ENCODE measurements at regions not wholly inside any gene's neighbourhood (a gene's known extent, or its start where the extent isn't known, plus 50 kb on each side); places are given as distances from the start of the nearest gene placed in this dataset.

DNA sequence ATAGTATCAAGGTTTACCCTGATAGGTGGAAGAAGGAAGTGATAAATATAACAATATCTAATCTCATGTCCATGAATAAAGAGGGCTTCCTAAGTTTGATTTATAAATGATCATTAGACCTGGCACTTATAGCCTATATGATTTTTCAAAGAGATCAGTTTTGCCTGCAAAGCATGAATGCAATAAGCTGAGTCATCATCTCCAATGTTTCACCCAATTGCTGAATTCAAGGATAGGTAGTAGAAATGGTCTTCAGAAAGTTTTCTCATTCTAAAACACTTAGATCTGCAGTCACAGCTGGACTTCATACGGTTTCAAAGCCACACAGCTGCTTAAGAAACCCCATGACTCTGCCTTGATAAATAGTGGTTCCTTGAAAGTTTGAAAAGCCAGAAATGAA, 1722.8 kb downstream of the MAT2B start:
- no peaks in the 10 kb centered on the region for H3K4me1 ChIP-seq (ENCODE audit: control insufficient read depth in 2 of 2, insufficient read depth in 2 of 2, low read length in 2 of 2)
- DNase-seq (no peak), ATAC-seq (ENCODE audit: low read depth) (no peak)
- ChIA-PET POLR2A (no interaction called here), CTCF (no interaction called here)
- H3K4me3 ChIP-seq (ENCODE audit: control extremely low read depth in 1 of 5, extremely low read depth in 1 of 5, insufficient read depth in 1 of 5, low read depth in 2 of 5, low read length in 4 of 5), result no peak overlapping the region
- Mint-ChIP-seq H3K4me3 (no peak overlapping the region), H3K9me3 (ENCODE audit: insufficient read depth) (no peaks in the 10 kb centered on the region), H3K4me1 (no peaks in the 10 kb centered on the region), H3K27me3 (no peaks in the 10 kb centered on the region), H3K27ac (no peak overlapping the region)
- no peaks in the 10 kb centered on the region for H4K20me1 ChIP-seq (ENCODE audit: control insufficient read depth, insufficient read depth, low read length, poor library complexity, severe bottlenecking)
- no peaks in the 10 kb centered on the region for H3K79me2 ChIP-seq (ENCODE audit: control insufficient read depth, insufficient read depth, low read length)
- no peak overlapping the region for H3K4me2 ChIP-seq (replicated peaks; ENCODE audit: low read depth, low read length, poor library complexity, severe bottlenecking)
- no CpG with 5 or more reads among the region's 1 CpG for WGBS (ENCODE audit: insufficient coverage)
- TF ChIP-seq EZH2 (IDR thresholded peaks at IDR 0.05; ENCODE audit: borderline replicate concordance, insufficient read depth, low read depth, low read length, poor library complexity, severe bottlenecking), result no peak
- TF ChIP-seq, protein P1, sequence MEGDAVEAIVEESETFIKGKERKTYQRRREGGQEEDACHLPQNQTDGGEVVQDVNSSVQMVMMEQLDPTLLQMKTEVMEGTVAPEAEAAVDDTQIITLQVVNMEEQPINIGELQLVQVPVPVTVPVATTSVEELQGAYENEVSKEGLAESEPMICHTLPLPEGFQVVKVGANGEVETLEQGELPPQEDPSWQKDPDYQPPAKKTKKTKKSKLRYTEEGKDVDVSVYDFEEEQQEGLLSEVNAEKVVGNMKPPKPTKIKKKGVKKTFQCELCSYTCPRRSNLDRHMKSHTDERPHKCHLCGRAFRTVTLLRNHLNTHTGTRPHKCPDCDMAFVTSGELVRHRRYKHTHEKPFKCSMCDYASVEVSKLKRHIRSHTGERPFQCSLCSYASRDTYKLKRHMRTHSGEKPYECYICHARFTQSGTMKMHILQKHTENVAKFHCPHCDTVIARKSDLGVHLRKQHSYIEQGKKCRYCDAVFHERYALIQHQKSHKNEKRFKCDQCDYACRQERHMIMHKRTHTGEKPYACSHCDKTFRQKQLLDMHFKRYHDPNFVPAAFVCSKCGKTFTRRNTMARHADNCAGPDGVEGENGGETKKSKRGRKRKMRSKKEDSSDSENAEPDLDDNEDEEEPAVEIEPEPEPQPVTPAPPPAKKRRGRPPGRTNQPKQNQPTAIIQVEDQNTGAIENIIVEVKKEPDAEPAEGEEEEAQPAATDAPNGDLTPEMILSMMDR (IDR thresholded peaks at IDR 0.05), result no peak
- intact Hi-C loops (cut with micrococcal nuclease), result no loop called here
- H3K9ac ChIP-seq (ENCODE audit: low read length), result no peak overlapping the region
- H3K36me3 ChIP-seq (replicated peaks in 1 of 2; ENCODE audit: control extremely low read depth in 1 of 2, control insufficient read depth in 1 of 2, extremely low read depth in 1 of 2, insufficient read depth in 2 of 2, low read length in 1 of 2), result no peaks in the 10 kb centered on the region
- H2AFZ ChIP-seq (ENCODE audit: insufficient read depth, low read depth, low read length, poor library complexity, severe bottlenecking), result no peak overlapping the region
- no peaks in the 10 kb centered on the region for H3K9me3 ChIP-seq (ENCODE audit: control extremely low read depth in 1 of 3, control insufficient read depth in 2 of 3, insufficient read depth in 1 of 3, low read length in 2 of 3)
- H3K27me3 ChIP-seq (replicated peaks in 1 of 4; ENCODE audit: control extremely low read depth in 1 of 4, control insufficient read depth in 3 of 4, insufficient read depth in 4 of 4, low read length in 3 of 4), result no peaks in the 10 kb centered on the region
- no peak overlapping the region for H3K27ac ChIP-seq (ENCODE audit: low read length in 2 of 2)

DNA sequence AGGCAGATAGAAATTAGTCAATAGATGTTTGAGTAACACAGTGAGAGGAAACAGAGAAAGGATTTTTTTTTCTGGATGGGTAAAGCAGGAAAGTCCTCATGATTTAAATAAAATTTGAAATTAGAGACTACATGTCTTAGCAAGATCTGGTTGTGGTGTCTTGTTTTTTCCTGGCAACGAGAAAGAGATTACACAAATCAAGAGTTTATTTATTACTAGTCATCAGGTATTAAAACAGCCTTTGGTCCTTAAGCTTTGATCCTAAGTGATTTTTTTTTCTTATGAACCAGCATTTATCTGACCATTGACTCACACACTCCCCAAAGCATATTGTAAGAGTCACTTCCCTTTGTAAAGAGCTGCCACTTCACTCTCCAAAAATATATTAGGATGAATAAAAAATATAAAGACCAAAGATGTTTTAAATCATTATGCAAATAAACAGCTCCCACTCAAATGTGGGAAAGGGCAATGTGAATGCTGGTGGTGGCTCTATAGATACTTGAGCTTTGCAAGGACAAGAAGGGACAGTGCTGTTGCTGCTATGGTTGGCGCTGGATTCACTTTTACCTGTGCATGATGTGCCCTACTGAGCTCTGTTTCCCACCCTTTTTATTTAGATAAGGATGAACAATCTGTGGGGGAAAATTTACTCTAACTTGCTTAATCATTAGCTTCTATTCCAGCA, 1726.5 kb downstream of the MAT2B start:
- ChIA-PET CTCF (no interaction called here), POLR2A (no interaction called here)
- Histone ChIP-seq H3K4me1 (ENCODE audit: control insufficient read depth in 2 of 2, insufficient read depth in 2 of 2, low read length in 2 of 2) (no peaks in the 10 kb centered on the region), H3K4me2 (replicated peaks; ENCODE audit: low read depth, low read length, poor library complexity, severe bottlenecking) (no peak overlapping the region), H2AFZ (ENCODE audit: insufficient read depth, low read depth, low read length, poor library complexity, severe bottlenecking) (no peak overlapping the region), H3K9me3 (ENCODE audit: control extremely low read depth in 1 of 3, control insufficient read depth in 2 of 3, insufficient read depth in 1 of 3, low read length in 2 of 3) (no peaks in the 10 kb centered on the region), H3K79me2 (ENCODE audit: control insufficient read depth, insufficient read depth, low read length) (no peaks in the 10 kb centered on the region), H4K20me1 (ENCODE audit: control insufficient read depth, insufficient read depth, low read length, poor library complexity, severe bottlenecking) (no peaks in the 10 kb centered on the region), H3K36me3 (replicated peaks in 1 of 2; ENCODE audit: control extremely low read depth in 1 of 2, control insufficient read depth in 1 of 2, extremely low read depth in 1 of 2, insufficient read depth in 2 of 2, low read length in 1 of 2) (no peaks in the 10 kb centered on the region), H3K27ac (ENCODE audit: low read length in 2 of 2) (no peak overlapping the region), H3K27me3 (replicated peaks in 1 of 4; ENCODE audit: control extremely low read depth in 1 of 4, control insufficient read depth in 3 of 4, insufficient read depth in 4 of 4, low read length in 3 of 4) (no peaks in the 10 kb centered on the region), H3K9ac (ENCODE audit: low read length) (no peak overlapping the region), H3K4me3 (ENCODE audit: control extremely low read depth in 1 of 5, extremely low read depth in 1 of 5, insufficient read depth in 1 of 5, low read depth in 2 of 5, low read length in 4 of 5) (no peak overlapping the region)
- no CpG with 5 or more reads among the region's 2 CpGs for WGBS (ENCODE audit: insufficient coverage)
- DNase-seq (no peak), ATAC-seq (ENCODE audit: low read depth) (no peak)
- no peaks in the 10 kb centered on the region for H3K9me3 Mint-ChIP-seq (ENCODE audit: insufficient read depth)
- intact Hi-C loops (cut with micrococcal nuclease), result no loop called here
- no peak for TF ChIP-seq EZH2 (IDR thresholded peaks at IDR 0.05; ENCODE audit: borderline replicate concordance, insufficient read depth, low read depth, low read length, poor library complexity, severe bottlenecking)
- TF ChIP-seq, protein P1 (IDR thresholded peaks at IDR 0.05), result no peak
- no peaks in the 10 kb centered on the region for H3K4me1 Mint-ChIP-seq
- no peak overlapping the region for H3K4me3 Mint-ChIP-seq
- H3K27me3 Mint-ChIP-seq, result no peaks in the 10 kb centered on the region
- no peak overlapping the region for H3K27ac Mint-ChIP-seq
